Tibial nerve (tissue), 4 donors: ENCODE measurements at regions not wholly inside any gene's neighbourhood (a gene's known extent, or its start where the extent isn't known, plus 50 kb on each side); places are given as distances from the start of the nearest gene placed in this dataset.
"Not testable (repeated sequence)": the region's sequence is repeated elsewhere in the genome, so short reads cannot be mapped to it uniquely, and the experiment has no call there.

ENCODE experiments used
- EP300 ChIP-seq, 2 donors: sonication (generic); formaldehyde crosslinking; IDR thresholded peaks; one replicate each; pipeline ENCODE4 v1.6.1; 2017; ENCODE audit warnings: antibody characterized with exemption in 2 of 2, mild to moderate bottlenecking in 1 of 2
- POLR2A ChIP-seq, 2 donors: fragments of 450-650 bp; IDR thresholded peaks; one replicate each; pipeline ENCODE4 v1.6.1; 2017; ENCODE audit warnings: antibody characterized with exemption in 2 of 2, mild to moderate bottlenecking in 2 of 2, moderate library complexity in 2 of 2
- TF ChIP-seq, protein P1 (sequence below), 5 experiments: fragments of 200-600 bp in 3 of 5; fragments of 450-650 bp in 2 of 5; sonication (generic) in 3 of 5; IDR thresholded peaks; one replicate each; pipeline ENCODE4 v1.5.1; 2016 to 2019; ENCODE audit warnings: antibody characterized with exemption in 5 of 5, mild to moderate bottlenecking in 3 of 5, moderate library complexity in 2 of 5

DNA sequence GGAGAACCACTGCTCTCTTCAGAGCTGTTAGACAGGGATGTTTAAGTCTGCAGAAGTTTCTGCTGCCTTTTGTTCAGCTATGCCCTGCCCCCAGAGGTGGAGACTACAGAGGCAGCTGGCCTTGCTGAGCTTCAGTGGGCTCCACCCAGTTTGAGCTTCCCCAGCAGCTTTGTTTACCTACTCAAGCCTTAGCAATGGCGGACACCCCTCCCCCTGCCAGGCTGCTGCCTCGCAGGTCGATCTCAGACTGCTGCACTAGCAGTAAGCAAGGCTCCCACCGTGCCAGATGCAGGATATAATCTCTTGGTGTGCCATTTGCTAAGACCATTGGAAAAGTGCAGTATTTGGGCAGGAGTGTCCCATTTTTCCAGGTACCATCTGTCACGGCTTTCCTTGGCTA, 465.1 kb downstream of the ZNF674 start:
- TF ChIP-seq, protein P1, sequence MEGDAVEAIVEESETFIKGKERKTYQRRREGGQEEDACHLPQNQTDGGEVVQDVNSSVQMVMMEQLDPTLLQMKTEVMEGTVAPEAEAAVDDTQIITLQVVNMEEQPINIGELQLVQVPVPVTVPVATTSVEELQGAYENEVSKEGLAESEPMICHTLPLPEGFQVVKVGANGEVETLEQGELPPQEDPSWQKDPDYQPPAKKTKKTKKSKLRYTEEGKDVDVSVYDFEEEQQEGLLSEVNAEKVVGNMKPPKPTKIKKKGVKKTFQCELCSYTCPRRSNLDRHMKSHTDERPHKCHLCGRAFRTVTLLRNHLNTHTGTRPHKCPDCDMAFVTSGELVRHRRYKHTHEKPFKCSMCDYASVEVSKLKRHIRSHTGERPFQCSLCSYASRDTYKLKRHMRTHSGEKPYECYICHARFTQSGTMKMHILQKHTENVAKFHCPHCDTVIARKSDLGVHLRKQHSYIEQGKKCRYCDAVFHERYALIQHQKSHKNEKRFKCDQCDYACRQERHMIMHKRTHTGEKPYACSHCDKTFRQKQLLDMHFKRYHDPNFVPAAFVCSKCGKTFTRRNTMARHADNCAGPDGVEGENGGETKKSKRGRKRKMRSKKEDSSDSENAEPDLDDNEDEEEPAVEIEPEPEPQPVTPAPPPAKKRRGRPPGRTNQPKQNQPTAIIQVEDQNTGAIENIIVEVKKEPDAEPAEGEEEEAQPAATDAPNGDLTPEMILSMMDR (IDR thresholded peaks at IDR 0.05) = not testable (repeated sequence)
- TF ChIP-seq EP300, POLR2A (IDR thresholded peaks at IDR 0.05): not testable (repeated sequence)
